Activated naive CD8-positive, alpha-beta T cell treated with anti-CD3 and anti-CD28 coated beads, Interleukin-2, amount 10 ng/mL, durations not matched to agents 7 days and 5 days (primary cell): ENCODE measurements at regions not wholly inside any gene's neighbourhood (a gene's known extent, or its start where the extent isn't known, plus 50 kb on each side); places are given as distances from the start of the nearest gene placed in this dataset.
"Not testable (repeated sequence)": the region's sequence is repeated elsewhere in the genome, so short reads cannot be mapped to it uniquely, and the experiment has no call there.

Experiments used
- ATAC-seq: fragments of 150-1000 bp; cut with Tn5 transposase; one replicate; pipeline ENCODE4 v1.10.0; 2021; ENCODE audit warnings: low read depth, moderate library complexity
- POLR2A ChIA-PET: fragments of 350-600 bp; sonication (Branson Sonifier 250); formaldehyde crosslinking; loops from one replicate; lab custom pipeline; 2021; ENCODE audit warnings: antibody characterized with exemption; lab: Charles Lee
- DNase-seq: peaks from one replicate; pipeline ENCODE4 v3.0.0; 2021
- H3K27ac Mint-ChIP-seq: one replicate; pipeline ENCODE4 v1.8.0; 2022; ENCODE audit warnings: mild to moderate bottlenecking, mixed read lengths
- H3K27me3 Mint-ChIP-seq: one replicate; pipeline ENCODE4 v1.8.0; 2022; ENCODE audit warnings: mild to moderate bottlenecking, moderate library complexity, mixed read lengths
- H3K36me3 Mint-ChIP-seq: one replicate; pipeline ENCODE4 v1.8.0; 2021; ENCODE audit warnings: mild to moderate bottlenecking, mixed read lengths
- H3K4me1 Mint-ChIP-seq: one replicate; pipeline ENCODE4 v1.8.0; 2021; ENCODE audit warnings: mixed read lengths
- H3K4me3 Mint-ChIP-seq: one replicate; pipeline ENCODE4 v1.8.0; 2022; ENCODE audit warnings: mild to moderate bottlenecking, moderate library complexity, mixed read lengths
- H3K9me3 Mint-ChIP-seq: one replicate; pipeline ENCODE4 v1.8.0; 2021; ENCODE audit warnings: mixed read lengths

- H3K4me3 Mint-ChIP-seq, H3K27ac Mint-ChIP-seq, POLR2A ChIA-PET, H3K27me3 Mint-ChIP-seq, H3K9me3 Mint-ChIP-seq, H3K36me3 Mint-ChIP-seq, H3K4me1 Mint-ChIP-seq: not testable (repeated sequence)
- DNase-seq (peak; percentile 56), ATAC-seq (peak; percentile 58)
Measured at GRCh38 chr9:42568942-42569556, 385.6 kb downstream of the SPATA31A6 start.

- ATAC-seq, H3K36me3 Mint-ChIP-seq, H3K27ac Mint-ChIP-seq, H3K4me1 Mint-ChIP-seq, POLR2A ChIA-PET, H3K27me3 Mint-ChIP-seq, H3K9me3 Mint-ChIP-seq, DNase-seq, H3K4me3 Mint-ChIP-seq: not testable (repeated sequence)
Measured at GRCh38 chr9:42577851-42578250, 394.4 kb downstream of the SPATA31A6 start.
